ENCODE measurements at regions not wholly inside any gene's neighbourhood (a gene's known extent, or its start where the extent isn't known, plus 50 kb on each side); places are given as distances from the start of the nearest gene placed in this dataset.

- TF ChIP-seq CTCF (IDR thresholded peaks at IDR 0.05; ENCODE audit: low read depth, low read length, poor library complexity, severe bottlenecking) (no peak), EZH2phosphoT487 (IDR thresholded peaks at IDR 0.05; ENCODE audit: borderline replicate concordance, low read length) (no peak)
Observed at GRCh38 chr5:61683926-61684325, 351.9 kb downstream of the ZSWIM6 start.

Measured in DOHH2 (cell line).